Activated T-cell treated with anti-CD3 and anti-CD28 coated beads, Interleukin-2, amount 50 U/mL, for 1 hour (primary cell): ENCODE measurements at regions not wholly inside any gene's neighbourhood (a gene's known extent, or its start where the extent isn't known, plus 50 kb on each side); places are given as distances from the start of the nearest gene placed in this dataset.
"Not testable (repeated sequence)": the region's sequence is repeated elsewhere in the genome, so short reads cannot be mapped to it uniquely, and the experiment has no call there.

Source experiments
- DNase-seq: peaks from one replicate; pipeline ENCODE4 v3.0.0-alpha.2; 2020

- no peak for DNase-seq
These were observed 75.4 kb upstream of the PTPN1 start for GRCh38 chr20:50434653-50435396.

DNA sequence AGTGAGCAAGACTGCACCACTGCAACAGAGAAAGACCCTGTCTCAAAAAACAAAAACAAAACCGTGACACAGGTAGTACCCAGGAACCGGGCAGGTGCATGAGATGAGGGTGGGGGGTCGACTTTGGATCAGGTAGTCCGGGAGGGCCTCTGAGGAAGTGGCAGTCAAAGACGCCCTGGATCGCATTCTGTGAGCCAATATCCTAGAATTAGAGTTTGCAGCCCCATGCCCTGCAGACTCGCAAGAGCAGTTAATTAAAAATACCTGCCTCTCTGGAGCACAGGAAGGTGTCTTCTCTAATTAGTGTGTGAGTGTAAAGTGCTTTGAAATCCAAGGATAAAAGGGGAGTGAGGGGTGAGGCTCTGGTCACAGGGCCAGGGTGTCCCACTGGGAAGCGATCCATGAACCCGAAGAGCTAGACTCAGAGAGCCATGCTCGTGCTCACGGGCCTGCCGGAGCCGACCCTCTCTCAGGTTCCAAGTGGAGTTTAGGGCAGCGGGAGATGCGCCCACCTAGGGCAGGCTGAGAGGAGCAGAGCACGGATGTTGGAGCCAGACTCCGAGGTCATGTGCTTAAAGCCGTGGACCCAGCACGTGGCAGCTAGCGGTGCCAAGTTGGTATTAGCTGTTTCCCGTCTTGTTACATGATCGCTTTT, 74.7 kb upstream of the PTPN1 start:
- DNase-seq = no peak

- no peak for DNase-seq
These were observed 74.0 kb upstream of the PTPN1 start for GRCh38 chr20:50436052-50436656.

DNA sequence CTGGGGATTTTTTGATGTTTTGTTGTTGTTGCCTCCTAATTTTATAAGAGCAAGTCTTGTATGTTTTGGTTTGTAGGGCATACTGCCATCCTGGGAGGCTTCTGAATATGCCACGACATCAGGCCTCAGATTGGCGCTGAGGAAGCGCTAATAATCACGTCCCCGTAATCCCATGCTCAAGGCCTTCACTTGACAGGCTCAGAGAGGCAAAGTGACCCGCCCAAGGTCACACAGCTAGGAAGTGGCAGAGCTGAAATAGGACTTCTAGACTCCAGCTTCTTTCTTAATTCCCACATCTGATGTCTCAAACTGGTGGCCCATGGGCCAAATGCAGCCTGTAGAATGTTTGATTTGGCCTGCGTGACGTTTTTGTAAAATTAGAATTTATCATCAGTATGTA, 73.5 kb upstream of the PTPN1 start:
- DNase-seq = no peak

- DNase-seq = no peak
These were observed 71.2 kb upstream of the PTPN1 start for GRCh38 chr20:50438986-50439407.

DNA sequence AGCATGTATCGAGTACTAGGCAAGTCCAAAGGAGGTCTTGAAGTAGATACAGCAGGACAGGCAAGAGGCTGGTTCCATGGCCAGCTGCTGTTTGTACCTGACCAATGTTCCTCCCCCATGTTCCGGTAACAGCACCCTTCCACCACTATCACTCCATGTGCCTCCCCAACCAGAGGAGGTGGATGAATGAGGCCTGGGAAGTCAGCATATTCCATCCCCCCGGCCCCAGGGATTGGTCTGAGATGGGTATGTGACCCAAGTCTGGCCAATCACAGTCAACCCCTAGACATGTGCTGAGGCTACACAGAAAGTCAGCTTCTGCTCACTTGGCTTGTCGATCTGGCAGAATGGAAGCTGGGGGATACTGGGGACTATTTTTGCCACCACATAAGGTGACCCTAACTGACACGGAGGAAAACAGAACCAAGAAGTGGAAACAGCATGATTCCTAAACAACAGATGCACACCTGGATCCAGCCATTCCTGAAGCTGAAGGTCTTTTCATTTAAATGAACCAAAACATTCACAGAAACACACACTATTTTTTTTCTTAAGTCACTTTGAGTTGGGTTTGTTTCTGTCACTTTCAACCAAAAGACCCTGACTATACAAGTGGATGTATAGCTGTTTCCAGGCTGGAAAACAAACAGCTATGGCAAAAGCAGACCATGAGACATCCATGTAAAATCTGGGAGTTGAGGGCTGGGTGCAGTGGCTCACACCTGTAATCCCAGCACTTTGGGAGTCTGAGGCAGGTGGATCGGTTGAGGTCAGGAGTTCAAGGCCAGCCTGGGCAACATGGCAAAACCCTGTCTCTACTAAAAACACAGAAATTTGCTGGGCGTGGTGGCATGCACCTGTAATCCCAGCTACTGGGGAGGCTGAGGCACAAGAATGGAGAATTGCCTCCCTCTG, 70.4 kb upstream of the PTPN1 start:
- DNase-seq = no peak

- no peak for DNase-seq
These were observed 67.7 kb upstream of the PTPN1 start for GRCh38 chr20:50442512-50442911.

DNA sequence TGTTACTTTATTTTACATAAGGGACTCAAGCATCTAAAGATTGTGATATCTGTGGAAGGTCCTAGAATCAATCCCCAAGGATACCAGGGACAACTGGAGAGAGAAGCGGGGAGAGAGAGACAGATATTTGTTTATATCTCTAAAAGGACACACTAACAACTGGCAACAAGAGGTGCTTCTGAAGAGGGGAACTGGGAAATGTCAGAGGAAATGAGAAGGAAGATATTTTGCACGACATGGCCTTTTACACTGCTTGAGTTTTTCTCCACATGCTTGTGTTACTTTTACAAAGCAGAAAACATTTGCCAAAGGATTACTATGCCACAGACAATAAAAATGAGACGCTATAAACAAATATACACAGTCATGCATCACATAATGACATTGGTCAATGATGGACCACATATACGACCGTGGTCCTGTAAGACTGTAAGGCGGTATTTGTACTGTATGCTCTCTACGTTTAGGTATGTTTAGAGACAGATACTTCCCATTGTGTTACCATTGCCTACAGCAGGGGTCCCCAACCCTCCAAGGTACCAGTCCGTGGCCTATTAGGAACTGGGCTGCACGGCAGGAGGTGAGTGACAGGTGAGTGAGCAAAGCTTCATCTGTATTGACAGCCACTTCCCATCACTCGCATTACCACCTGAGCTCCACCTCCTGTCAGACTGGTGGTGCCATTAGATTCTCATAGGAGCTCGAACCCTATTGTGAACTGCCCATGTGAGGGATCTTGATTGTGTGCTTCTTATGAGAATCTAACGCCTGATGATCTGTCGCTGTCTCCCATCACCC, 64.6 kb upstream of the PTPN1 start:
- DNase-seq = no peak

- DNase-seq = no peak
These were observed 63.7 kb upstream of the PTPN1 start for GRCh38 chr20:50446351-50447101.

- no peak for DNase-seq
These were observed 62.9 kb upstream of the PTPN1 start for GRCh38 chr20:50447102-50447804.

DNA sequence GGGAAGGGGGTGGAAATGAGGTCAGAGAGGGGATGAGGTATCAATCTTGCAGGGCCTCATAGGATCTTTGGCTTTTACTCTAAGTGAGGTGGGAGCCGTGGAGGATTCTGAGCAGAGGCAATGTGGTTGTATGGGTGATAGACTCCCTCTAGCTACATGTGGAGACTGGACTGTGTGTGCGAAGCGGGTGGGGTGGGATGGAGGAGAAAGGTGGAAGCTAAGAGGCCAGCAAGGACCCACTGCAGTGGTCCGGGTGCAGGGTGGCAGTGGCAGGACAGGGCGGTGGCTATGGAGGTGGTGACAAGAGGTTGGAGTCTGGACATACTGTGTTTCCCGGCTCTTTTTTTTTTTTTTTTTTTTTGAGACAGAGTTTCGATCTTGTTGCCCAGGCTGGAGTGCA, 62.4 kb upstream of the PTPN1 start:
- DNase-seq = no peak

- DNase-seq = not testable (repeated sequence)
These were observed 61.4 kb upstream of the PTPN1 start for GRCh38 chr20:50448625-50449403.

DNA sequence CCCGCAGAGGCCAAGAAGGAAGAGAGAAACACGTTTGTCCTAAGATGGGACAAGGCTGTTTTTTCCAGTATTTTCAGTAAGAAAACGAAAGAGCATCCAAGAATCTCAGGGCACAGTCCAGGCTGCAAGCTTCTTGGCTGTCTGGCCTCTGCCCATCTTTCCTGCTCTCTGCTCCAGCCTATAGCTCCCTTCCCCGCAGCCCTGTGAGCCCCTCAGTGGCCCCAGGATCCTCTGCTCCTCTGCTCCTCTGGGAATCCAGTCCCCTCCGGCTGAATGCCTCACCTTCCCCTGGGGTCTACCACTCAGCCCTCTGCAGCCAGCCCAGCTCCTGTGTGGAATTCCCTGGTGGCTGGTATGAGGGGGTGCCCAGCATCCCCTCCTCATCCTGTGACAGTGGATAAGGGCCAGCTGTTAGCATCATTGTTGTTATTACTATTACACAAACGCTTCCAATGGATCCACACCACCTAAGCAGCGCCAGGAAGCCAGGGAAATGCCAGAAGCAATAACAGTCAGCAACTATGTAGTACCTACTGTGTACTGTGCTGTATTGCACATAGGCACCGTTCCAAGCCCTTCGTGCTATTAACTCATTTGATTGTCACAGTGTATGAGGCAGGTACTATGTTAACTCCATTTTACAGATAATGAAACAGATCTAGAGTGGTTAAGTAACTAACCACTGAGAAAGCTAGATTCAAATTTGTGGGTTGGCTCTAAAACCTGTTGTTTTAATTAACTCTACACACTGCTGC, 60.3 kb upstream of the PTPN1 start:
- no peak for DNase-seq

- no peak for DNase-seq
These were observed 59.7 kb upstream of the PTPN1 start for GRCh38 chr20:50450493-50450826.

GRCh38 chr20:50450881-50451752, 59.1 kb upstream of the PTPN1 start:
- no peak for DNase-seq

DNA sequence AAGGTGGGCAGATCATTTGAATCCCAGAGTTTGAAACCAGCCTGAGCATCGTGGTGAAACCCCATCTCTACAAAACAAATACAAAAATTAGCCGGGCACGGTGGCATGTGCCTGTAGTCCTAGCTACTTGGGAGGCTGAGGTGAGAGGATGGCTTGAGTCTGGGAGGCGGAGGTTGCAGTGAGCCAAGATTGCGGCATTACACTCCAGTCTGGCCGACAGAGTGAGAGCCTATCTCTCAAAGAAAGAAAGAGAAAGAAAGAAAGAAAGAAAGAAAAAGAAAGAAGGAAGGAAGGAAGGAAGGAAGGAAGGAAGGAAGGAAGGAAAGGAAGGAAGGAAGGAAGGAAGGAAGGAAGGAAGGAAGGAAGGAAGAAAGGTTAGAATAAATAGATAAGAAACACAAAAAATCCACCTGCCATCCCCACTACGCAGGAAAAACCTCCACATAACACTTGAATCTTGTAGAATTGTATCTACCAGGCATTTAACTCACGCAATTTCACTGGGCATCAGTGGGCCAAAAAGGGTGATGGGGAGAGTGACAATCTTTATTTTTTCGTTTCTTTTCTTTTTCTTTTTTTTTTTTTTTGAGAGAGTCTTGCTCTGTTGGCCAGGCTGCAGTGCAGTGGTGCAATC, 58.3 kb upstream of the PTPN1 start:
- DNase-seq = not testable (repeated sequence)

DNA sequence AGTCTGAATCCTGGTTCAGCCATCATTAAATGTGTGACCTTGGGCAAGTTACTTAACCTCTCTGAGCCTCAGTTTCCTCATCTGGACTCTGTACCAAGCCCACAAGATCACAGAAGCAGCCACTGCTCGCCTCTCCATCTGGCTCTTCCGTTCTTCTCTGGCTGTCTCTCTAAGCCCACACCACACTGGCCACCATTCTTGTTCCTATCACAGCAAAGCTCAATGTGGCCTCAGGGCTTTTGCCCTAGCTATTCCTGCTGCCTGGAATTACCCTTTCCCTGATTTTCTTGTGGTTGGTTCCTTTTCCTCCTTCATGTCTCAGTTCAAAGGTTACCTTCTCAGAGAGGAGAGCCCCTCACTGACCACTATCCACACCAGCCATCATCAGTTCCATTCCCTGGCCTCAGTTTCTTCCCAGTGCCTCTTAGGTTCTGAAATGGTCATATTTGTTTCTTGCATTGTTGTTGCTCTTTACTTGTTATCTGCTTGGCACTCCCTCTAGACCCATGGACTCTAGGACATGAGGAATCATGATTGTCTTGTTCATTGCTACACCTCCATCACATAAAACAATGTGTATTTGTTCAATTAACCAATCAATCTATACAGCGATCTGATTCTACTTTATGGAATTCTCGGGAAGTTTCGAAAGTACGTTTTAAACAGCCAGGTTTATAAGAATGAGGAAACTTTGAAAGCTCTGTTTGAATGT, 56.5 kb upstream of the PTPN1 start:
- no peak for DNase-seq
